IPS-18a (cell line): ENCODE measurements at regions not wholly inside any gene's neighbourhood (a gene's known extent, or its start where the extent isn't known, plus 50 kb on each side); places are given as distances from the start of the nearest gene placed in this dataset.

Source experiments
- H3K27ac ChIP-seq: one replicate; pipeline ENCODE4 v1.5.1; 2013; ENCODE audit warnings: low read length
- H3K27me3 ChIP-seq: one replicate; pipeline ENCODE4 v1.6.1; 2013; ENCODE audit warnings: mild to moderate bottlenecking, low read length; ENCODE audit not compliant: control insufficient read depth, insufficient read depth
- H3K36me3 ChIP-seq: one replicate; pipeline ENCODE4 v1.6.1; 2013; ENCODE audit warnings: low read depth, low read length; ENCODE audit not compliant: control insufficient read depth
- H3K4me1 ChIP-seq: one replicate; pipeline ENCODE4 v1.6.1; 2013; ENCODE audit warnings: low read depth, low read length; ENCODE audit not compliant: control insufficient read depth
- H3K4me3 ChIP-seq: one replicate; pipeline ENCODE4 v1.5.1; 2013; ENCODE audit warnings: low read length
- H3K9ac ChIP-seq: one replicate; pipeline ENCODE4 v1.6.1; 2013; ENCODE audit warnings: mild to moderate bottlenecking, low read length, moderate library complexity
- H3K9me3 ChIP-seq: one replicate; pipeline ENCODE4 v1.6.1; 2013; ENCODE audit warnings: low read depth, low read length; ENCODE audit not compliant: control insufficient read depth

- Histone ChIP-seq H3K27ac (no peak overlapping the region), H3K9me3 (no peaks in the 10 kb centered on the region), H3K9ac (no peak overlapping the region), H3K36me3 (no peaks in the 10 kb centered on the region), H3K27me3 (no peaks in the 10 kb centered on the region), H3K4me3 (no peak overlapping the region), H3K4me1 (peaks cover 7% of the 10 kb centered on the region)
These were observed 89.0 kb upstream of the HK2 start for GRCh38 chr2:74744731-74745515.

GRCh38 chr2:74745766-74746165 lies 88.2 kb upstream of the HK2 start:
- H3K4me3 ChIP-seq, result no peak overlapping the region
- H3K9ac ChIP-seq, result no peak overlapping the region
- no peaks in the 10 kb centered on the region for H3K9me3 ChIP-seq
- H3K27me3 ChIP-seq, result no peaks in the 10 kb centered on the region
- no peaks in the 10 kb centered on the region for H3K36me3 ChIP-seq
- peaks cover 4% of the 10 kb centered on the region for H3K4me1 ChIP-seq
- no peak overlapping the region for H3K27ac ChIP-seq

- Histone ChIP-seq H3K4me3 (no peak overlapping the region), H3K27me3 (no peaks in the 10 kb centered on the region), H3K36me3 (no peaks in the 10 kb centered on the region), H3K4me1 (no peaks in the 10 kb centered on the region), H3K27ac (no peak overlapping the region), H3K9ac (no peak overlapping the region), H3K9me3 (no peaks in the 10 kb centered on the region)
These were observed 87.4 kb upstream of the HK2 start for GRCh38 chr2:74746480-74746879.

- Histone ChIP-seq H3K9ac (no peak overlapping the region), H3K27me3 (no peaks in the 10 kb centered on the region), H3K9me3 (no peaks in the 10 kb centered on the region), H3K27ac (no peak overlapping the region), H3K4me1 (no peaks in the 10 kb centered on the region), H3K36me3 (no peaks in the 10 kb centered on the region), H3K4me3 (no peak overlapping the region)
These were observed 86.4 kb upstream of the HK2 start for GRCh38 chr2:74747411-74748080.

- no peak overlapping the region for H3K9ac ChIP-seq
- no peaks in the 10 kb centered on the region for H3K36me3 ChIP-seq
- no peaks in the 10 kb centered on the region for H3K9me3 ChIP-seq
- no peaks in the 10 kb centered on the region for H3K4me1 ChIP-seq
- H3K27me3 ChIP-seq, result no peaks in the 10 kb centered on the region
- H3K4me3 ChIP-seq, result no peak overlapping the region
- H3K27ac ChIP-seq, result no peak overlapping the region
These were observed 85.3 kb upstream of the HK2 start for GRCh38 chr2:74748665-74749064.

GRCh38 chr2:74749432-74749831 lies 84.5 kb upstream of the HK2 start:
- Histone ChIP-seq H3K9me3 (no peaks in the 10 kb centered on the region), H3K4me1 (no peaks in the 10 kb centered on the region), H3K36me3 (no peaks in the 10 kb centered on the region), H3K4me3 (no peak overlapping the region), H3K27me3 (no peaks in the 10 kb centered on the region), H3K27ac (no peak overlapping the region), H3K9ac (no peak overlapping the region)

- H3K9ac ChIP-seq, result no peak overlapping the region
- H3K4me3 ChIP-seq, result no peak overlapping the region
- no peak overlapping the region for H3K27ac ChIP-seq
- H3K27me3 ChIP-seq, result no peaks in the 10 kb centered on the region
- H3K9me3 ChIP-seq, result no peaks in the 10 kb centered on the region
- H3K4me1 ChIP-seq, result no peaks in the 10 kb centered on the region
- no peaks in the 10 kb centered on the region for H3K36me3 ChIP-seq
These were observed 81.7 kb upstream of the HK2 start for GRCh38 chr2:74751981-74752851.

- Histone ChIP-seq H3K9ac (no peak overlapping the region), H3K4me3 (no peak overlapping the region), H3K27ac (no peak overlapping the region), H3K27me3 (no peaks in the 10 kb centered on the region), H3K4me1 (no peaks in the 10 kb centered on the region), H3K9me3 (no peaks in the 10 kb centered on the region), H3K36me3 (no peaks in the 10 kb centered on the region)
These were observed 78.5 kb upstream of the HK2 start for GRCh38 chr2:74755386-74755785.

GRCh38 chr2:74756356-74756890 lies 77.5 kb upstream of the HK2 start:
- Histone ChIP-seq H3K9me3 (no peaks in the 10 kb centered on the region), H3K27ac (no peak overlapping the region), H3K36me3 (no peaks in the 10 kb centered on the region), H3K4me3 (no peak overlapping the region), H3K27me3 (no peaks in the 10 kb centered on the region), H3K4me1 (no peaks in the 10 kb centered on the region), H3K9ac (no peak overlapping the region)

GRCh38 chr2:74759986-74760385 lies 73.9 kb upstream of the HK2 start:
- Histone ChIP-seq H3K27me3 (no peaks in the 10 kb centered on the region), H3K36me3 (no peaks in the 10 kb centered on the region), H3K27ac (no peak overlapping the region), H3K9ac (no peak overlapping the region), H3K4me3 (no peak overlapping the region), H3K9me3 (no peaks in the 10 kb centered on the region), H3K4me1 (peaks cover 6% of the 10 kb centered on the region)

GRCh38 chr2:74760875-74761630 lies 72.9 kb upstream of the HK2 start:
- Histone ChIP-seq H3K27me3 (no peaks in the 10 kb centered on the region), H3K4me1 (peaks cover 6% of the 10 kb centered on the region), H3K9ac (no peak overlapping the region), H3K9me3 (no peaks in the 10 kb centered on the region), H3K4me3 (no peak overlapping the region), H3K36me3 (no peaks in the 10 kb centered on the region), H3K27ac (no peak overlapping the region)
